ENCODE measurements at regions not wholly inside any gene's neighbourhood (a gene's known extent, or its start where the extent isn't known, plus 50 kb on each side); places are given as distances from the start of the nearest gene placed in this dataset.

DNA sequence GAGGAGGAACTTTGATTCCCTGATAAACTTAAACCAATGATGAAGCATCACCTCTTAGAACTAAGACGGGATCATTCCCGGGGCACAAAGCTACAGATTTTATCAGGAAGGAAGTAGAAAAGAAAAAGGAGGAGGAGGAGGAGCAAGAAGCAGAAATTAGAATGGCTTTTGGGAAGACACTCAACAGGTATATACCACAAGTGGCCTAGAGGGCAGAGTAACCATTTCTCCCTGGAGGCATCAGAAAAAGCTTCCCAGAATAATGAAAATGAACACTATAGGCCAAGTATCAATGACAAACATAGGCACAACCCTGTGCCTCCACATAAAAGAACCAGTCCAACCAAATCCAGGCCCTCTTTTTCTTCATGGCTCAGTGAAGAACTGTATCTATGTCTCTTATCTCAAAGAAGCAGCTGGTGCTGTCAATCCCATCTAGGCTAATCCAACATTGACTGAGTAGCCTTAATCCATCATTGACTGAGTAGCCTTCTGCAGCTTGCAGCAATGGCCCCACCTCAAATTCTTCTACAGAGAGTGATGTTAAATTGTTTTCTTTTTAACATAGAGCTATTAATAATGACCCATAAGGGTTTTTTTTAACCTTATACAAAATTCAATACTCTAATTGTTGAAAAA, 178.8 kb upstream of the KIF2A start:
- TF ChIP-seq, protein P1, sequence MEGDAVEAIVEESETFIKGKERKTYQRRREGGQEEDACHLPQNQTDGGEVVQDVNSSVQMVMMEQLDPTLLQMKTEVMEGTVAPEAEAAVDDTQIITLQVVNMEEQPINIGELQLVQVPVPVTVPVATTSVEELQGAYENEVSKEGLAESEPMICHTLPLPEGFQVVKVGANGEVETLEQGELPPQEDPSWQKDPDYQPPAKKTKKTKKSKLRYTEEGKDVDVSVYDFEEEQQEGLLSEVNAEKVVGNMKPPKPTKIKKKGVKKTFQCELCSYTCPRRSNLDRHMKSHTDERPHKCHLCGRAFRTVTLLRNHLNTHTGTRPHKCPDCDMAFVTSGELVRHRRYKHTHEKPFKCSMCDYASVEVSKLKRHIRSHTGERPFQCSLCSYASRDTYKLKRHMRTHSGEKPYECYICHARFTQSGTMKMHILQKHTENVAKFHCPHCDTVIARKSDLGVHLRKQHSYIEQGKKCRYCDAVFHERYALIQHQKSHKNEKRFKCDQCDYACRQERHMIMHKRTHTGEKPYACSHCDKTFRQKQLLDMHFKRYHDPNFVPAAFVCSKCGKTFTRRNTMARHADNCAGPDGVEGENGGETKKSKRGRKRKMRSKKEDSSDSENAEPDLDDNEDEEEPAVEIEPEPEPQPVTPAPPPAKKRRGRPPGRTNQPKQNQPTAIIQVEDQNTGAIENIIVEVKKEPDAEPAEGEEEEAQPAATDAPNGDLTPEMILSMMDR (IDR thresholded peaks at IDR 0.05; ENCODE audit: low read depth, low read length) = no peak
- no peak for TF ChIP-seq POLR2A (IDR thresholded peaks at IDR 0.05; ENCODE audit: extremely low read depth, insufficient read length)
- no peak for TF ChIP-seq MYC (IDR thresholded peaks at IDR 0.05; ENCODE audit: low read depth, low read length)
- TF ChIP-seq, protein P2, sequence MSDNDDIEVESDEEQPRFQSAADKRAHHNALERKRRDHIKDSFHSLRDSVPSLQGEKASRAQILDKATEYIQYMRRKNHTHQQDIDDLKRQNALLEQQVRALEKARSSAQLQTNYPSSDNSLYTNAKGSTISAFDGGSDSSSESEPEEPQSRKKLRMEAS (IDR thresholded peaks at IDR 0.05; ENCODE audit: low read depth, low read length) = no peak

Measured in NB4 (cell line).